SK-N-SH treated with all-trans-retinoic acid at 6 μM for 48 hours (cell line): ENCODE measurements at regions not wholly inside any gene's neighbourhood (a gene's known extent, or its start where the extent isn't known, plus 50 kb on each side); places are given as distances from the start of the nearest gene placed in this dataset.

Experiments used
- ARNTL ChIP-seq: fragments of 450-650 bp; formaldehyde crosslinking; IDR thresholded peaks from 2 replicates; pipeline ENCODE4 v1.5.0; 2020; ENCODE audit warnings: low read depth, mild to moderate bottlenecking, moderate library complexity, borderline replicate concordance
- CSDC2 ChIP-seq: fragments of 250-450 bp; sonication (Bioruptor Pico); IDR thresholded peaks from 2 replicates; pipeline ENCODE4 v1.5.0; 2020; ENCODE audit warnings: mild to moderate bottlenecking, moderate library complexity
- ESRRG ChIP-seq: fragments of 250-450 bp; sonication (Bioruptor Pico); IDR thresholded peaks from 2 replicates; pipeline ENCODE4 v1.6.1; 2021; ENCODE audit warnings: mild to moderate bottlenecking
- PPARA ChIP-seq: fragments of 250-450 bp; sonication (Bioruptor Pico); IDR thresholded peaks from 2 replicates; pipeline ENCODE4 v1.5.0; 2020; ENCODE audit warnings: mild to moderate bottlenecking, borderline replicate concordance
- RARB ChIP-seq: fragments of 250-450 bp; sonication (Bioruptor Pico); IDR thresholded peaks from 2 replicates; pipeline ENCODE4 v1.8.0; 2021; ENCODE audit warnings: mild to moderate bottlenecking, moderate library complexity
- SNAI2 ChIP-seq: fragments of 250-450 bp; sonication (Bioruptor Pico); IDR thresholded peaks from 2 replicates; pipeline ENCODE4 v1.5.0; 2020; ENCODE audit warnings: mild to moderate bottlenecking, moderate library complexity
- ZFP3 ChIP-seq: fragments of 250-450 bp; sonication (Bioruptor Pico); IDR thresholded peaks from 2 replicates; pipeline ENCODE4 v1.5.0; 2020; ENCODE audit warnings: mild to moderate bottlenecking, moderate library complexity
- ZFP30 ChIP-seq: fragments of 450-650 bp; formaldehyde crosslinking; IDR thresholded peaks from 2 replicates; pipeline ENCODE4 v1.5.0; 2022; ENCODE audit warnings: mild to moderate bottlenecking, moderate library complexity
- ZNF70 ChIP-seq: fragments of 450-650 bp; formaldehyde crosslinking; IDR thresholded peaks from 2 replicates; pipeline ENCODE4 v1.5.0; 2020; ENCODE audit warnings: mild to moderate bottlenecking, moderate library complexity
- ZNF8 ChIP-seq: fragments of 450-650 bp; formaldehyde crosslinking; IDR thresholded peaks from 2 replicates; pipeline ENCODE4 v1.5.0; 2020; ENCODE audit warnings: mild to moderate bottlenecking, moderate library complexity
- TF ChIP-seq, protein P1 (sequence below): fragments of 250-450 bp; sonication (Bioruptor Pico); IDR thresholded peaks from 2 replicates; pipeline ENCODE4 v1.5.0; 2020; ENCODE audit warnings: mild to moderate bottlenecking, moderate library complexity
- TF ChIP-seq, protein P2 (sequence below): fragments of 250-450 bp; sonication (Bioruptor Pico); IDR thresholded peaks from 2 replicates; pipeline ENCODE4 v1.8.0; 2020; ENCODE audit warnings: mild to moderate bottlenecking, moderate library complexity, borderline replicate concordance
- TF ChIP-seq, protein P3 (sequence below): fragments of 250-450 bp; sonication (Bioruptor Pico); IDR thresholded peaks from 2 replicates; pipeline ENCODE4 v1.5.1; 2020; ENCODE audit warnings: low read depth, mild to moderate bottlenecking, moderate library complexity

DNA sequence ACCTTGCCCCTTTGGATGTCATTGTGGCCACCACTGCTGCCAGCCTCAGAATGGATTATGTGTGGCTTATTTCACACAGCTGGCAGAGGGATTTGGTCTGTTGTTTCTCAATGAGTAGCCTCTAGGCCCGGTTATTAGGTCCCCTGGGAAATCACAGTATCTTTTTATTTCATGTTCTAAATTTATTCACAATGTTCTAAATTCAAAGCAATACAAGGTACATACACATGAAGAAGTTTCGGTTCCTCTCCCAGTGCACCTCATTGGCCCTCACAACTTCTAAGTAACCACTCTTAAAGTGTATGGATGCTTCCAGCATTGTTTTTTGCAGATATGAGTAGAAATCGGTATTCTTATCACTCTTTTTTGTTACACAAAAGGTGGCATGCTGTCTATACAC, 262.7 kb downstream of the RCHY1 start:
- TF ChIP-seq ARNTL (CRISPR knock-in tag) (no peak), ZFP30 (CRISPR knock-in tag) (no peak), ZNF70 (CRISPR knock-in tag) (no peak), ZFP3 (CRISPR knock-in tag) (no peak), ZNF8 (CRISPR knock-in tag) (no peak), SNAI2 (no peak), ESRRG (no peak), RARB (CRISPR knock-in tag) (no peak), PPARA (CRISPR knock-in tag) (no peak), CSDC2 (CRISPR knock-in tag) (no peak)
- TF ChIP-seq, protein P1, sequence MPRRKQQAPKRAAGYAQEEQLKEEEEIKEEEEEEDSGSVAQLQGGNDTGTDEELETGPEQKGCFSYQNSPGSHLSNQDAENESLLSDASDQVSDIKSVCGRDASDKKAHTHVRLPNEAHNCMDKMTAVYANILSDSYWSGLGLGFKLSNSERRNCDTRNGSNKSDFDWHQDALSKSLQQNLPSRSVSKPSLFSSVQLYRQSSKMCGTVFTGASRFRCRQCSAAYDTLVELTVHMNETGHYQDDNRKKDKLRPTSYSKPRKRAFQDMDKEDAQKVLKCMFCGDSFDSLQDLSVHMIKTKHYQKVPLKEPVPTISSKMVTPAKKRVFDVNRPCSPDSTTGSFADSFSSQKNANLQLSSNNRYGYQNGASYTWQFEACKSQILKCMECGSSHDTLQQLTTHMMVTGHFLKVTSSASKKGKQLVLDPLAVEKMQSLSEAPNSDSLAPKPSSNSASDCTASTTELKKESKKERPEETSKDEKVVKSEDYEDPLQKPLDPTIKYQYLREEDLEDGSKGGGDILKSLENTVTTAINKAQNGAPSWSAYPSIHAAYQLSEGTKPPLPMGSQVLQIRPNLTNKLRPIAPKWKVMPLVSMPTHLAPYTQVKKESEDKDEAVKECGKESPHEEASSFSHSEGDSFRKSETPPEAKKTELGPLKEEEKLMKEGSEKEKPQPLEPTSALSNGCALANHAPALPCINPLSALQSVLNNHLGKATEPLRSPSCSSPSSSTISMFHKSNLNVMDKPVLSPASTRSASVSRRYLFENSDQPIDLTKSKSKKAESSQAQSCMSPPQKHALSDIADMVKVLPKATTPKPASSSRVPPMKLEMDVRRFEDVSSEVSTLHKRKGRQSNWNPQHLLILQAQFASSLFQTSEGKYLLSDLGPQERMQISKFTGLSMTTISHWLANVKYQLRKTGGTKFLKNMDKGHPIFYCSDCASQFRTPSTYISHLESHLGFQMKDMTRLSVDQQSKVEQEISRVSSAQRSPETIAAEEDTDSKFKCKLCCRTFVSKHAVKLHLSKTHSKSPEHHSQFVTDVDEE (CRISPR knock-in tag): no peak
- TF ChIP-seq, protein P2, sequence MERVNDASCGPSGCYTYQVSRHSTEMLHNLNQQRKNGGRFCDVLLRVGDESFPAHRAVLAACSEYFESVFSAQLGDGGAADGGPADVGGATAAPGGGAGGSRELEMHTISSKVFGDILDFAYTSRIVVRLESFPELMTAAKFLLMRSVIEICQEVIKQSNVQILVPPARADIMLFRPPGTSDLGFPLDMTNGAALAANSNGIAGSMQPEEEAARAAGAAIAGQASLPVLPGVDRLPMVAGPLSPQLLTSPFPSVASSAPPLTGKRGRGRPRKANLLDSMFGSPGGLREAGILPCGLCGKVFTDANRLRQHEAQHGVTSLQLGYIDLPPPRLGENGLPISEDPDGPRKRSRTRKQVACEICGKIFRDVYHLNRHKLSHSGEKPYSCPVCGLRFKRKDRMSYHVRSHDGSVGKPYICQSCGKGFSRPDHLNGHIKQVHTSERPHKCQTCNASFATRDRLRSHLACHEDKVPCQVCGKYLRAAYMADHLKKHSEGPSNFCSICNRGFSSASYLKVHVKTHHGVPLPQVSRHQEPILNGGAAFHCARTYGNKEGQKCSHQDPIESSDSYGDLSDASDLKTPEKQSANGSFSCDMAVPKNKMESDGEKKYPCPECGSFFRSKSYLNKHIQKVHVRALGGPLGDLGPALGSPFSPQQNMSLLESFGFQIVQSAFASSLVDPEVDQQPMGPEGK (CRISPR knock-in tag): no peak
- TF ChIP-seq, protein P3, sequence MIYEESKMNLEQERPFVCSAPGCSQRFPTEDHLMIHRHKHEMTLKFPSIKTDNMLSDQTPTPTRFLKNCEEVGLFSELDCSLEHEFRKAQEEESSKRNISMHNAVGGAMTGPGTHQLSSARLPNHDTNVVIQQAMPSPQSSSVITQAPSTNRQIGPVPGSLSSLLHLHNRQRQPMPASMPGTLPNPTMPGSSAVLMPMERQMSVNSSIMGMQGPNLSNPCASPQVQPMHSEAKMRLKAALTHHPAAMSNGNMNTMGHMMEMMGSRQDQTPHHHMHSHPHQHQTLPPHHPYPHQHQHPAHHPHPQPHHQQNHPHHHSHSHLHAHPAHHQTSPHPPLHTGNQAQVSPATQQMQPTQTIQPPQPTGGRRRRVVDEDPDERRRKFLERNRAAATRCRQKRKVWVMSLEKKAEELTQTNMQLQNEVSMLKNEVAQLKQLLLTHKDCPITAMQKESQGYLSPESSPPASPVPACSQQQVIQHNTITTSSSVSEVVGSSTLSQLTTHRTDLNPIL (CRISPR knock-in tag): no peak
